Fibroblast of peridontal ligament (primary cell): ENCODE measurements at regions not wholly inside any gene's neighbourhood (a gene's known extent, or its start where the extent isn't known, plus 50 kb on each side); places are given as distances from the start of the nearest gene placed in this dataset.

Experiments
- DNase-seq: peaks from one replicate; pipeline ENCODE4 v3.0.0-alpha.2; 2010; ENCODE audit errors: extremely low read depth

GRCh38 chr11:127506126-127506525, 505.6 kb upstream of the KIRREL3 start:
- DNase-seq = no peak

- DNase-seq = no peak
Observed at GRCh38 chr11:127496165-127496564, 495.6 kb upstream of the KIRREL3 start.

DNA sequence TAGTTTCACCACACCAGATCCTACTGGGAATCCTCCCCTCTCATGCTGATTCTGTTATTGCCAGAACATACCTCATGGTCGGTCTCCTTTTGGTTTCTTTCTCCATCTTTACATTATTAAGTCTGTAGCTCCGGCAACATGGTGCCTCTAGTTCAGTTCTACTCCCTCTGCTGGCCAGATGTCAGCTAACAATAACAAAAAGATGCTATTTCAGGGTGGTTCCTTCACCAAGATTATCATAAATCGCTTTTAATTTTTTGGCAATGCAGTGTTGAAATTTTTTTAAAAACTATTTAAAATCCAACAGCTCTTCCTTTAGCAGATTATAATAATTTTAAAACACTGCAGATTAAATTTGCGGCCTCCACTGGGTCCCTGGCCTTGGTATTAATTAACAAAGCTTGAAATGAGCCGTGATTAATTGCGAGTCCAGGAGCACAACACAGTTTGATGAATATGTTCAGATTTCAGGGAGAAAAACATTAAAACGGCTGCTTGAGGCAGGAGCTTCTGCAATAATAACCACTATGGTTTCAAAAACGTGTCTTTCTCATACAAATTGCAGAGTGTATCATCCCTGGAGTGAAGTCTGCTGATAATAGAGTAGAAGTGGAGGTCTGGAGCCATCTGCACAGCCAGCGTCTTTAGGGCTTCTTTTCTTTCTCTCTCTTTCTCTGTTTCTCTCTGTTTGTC, 492.9 kb upstream of the KIRREL3 start:
- DNase-seq = peak; percentile 3

DNA sequence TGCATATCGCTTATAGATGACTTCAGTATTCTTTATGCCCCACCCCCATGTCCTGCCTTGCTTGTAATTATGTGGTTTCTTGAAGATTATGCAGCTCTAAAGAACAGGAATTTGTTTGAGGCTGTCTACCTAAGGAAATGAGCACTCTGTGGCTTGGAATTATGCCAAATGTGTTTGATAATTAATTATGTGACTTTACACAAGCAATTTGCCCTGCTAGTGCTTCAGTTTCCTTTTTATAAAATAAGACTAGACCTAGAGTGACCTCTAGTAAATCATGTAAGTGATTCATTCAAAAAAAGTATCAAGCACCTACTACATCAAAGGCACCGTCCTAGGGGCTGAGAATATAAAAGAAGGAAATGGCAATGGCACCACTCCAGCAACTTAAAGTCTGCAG, 491.5 kb upstream of the KIRREL3 start:
- no peak for DNase-seq

GRCh38 chr11:127491589-127491988, 491.0 kb upstream of the KIRREL3 start:
- DNase-seq = no peak

- no peak for DNase-seq
Observed at GRCh38 chr11:127490896-127491295, 490.3 kb upstream of the KIRREL3 start.

DNA sequence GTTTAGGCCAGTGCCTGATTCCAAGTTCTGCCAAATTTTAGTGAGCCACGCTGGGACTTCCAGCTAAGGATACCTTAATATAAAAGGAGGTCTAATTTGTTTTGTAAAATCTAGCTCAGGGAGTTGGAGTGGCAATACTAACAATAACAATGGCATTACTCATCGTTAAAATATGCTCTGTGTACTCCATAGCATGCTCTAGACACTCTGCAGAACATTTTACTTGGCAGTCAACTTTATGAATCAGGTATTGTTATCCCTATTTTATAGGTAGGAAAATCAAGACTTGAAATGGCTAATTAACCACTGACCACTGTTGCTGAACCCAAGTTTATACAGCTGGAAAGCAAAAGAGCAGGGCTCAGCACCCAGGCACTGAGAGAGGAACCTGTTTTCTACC, 485.0 kb upstream of the KIRREL3 start:
- DNase-seq = no peak

GRCh38 chr11:127481391-127481790, 480.8 kb upstream of the KIRREL3 start:
- DNase-seq = no peak

DNA sequence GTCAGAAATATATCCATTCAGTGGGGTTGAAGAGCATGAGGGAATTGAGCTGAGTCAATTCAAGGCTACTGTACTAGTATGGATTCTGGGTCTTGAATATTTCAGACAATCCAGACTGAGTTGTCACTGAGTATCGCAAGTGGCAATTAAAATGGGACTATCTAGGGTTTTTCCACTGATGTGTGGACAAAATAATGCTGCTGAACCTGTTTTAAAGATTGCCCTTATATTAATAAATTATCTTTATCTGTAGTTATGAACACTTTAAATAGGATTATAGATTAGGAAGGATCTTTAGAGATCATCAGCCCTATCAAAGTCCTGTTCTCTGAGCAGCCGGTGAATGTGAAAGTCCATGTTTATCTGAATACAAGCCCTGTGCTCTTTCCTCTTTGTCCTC, 478.3 kb upstream of the KIRREL3 start:
- no peak for DNase-seq

DNA sequence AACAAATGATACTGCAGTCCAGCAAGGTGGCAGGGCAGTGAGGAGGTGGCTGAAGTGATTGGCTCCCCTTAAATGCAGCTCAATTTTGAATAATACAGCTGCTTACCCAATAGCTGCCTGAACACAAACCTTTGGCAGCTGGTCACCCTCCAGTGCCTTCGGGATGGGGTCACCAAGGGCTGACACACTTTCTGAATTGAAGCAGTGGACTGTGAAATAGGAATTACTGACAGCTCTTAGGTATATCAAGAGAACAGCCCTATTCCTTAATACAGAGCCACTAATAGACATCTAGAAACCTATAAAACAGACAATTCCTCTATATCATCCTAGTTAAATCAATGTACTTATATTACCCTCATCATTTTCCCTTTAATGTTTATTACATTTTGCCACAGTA, 474.2 kb upstream of the KIRREL3 start:
- no peak for DNase-seq

GRCh38 chr11:127472505-127472904, 471.9 kb upstream of the KIRREL3 start:
- DNase-seq = no peak

DNA sequence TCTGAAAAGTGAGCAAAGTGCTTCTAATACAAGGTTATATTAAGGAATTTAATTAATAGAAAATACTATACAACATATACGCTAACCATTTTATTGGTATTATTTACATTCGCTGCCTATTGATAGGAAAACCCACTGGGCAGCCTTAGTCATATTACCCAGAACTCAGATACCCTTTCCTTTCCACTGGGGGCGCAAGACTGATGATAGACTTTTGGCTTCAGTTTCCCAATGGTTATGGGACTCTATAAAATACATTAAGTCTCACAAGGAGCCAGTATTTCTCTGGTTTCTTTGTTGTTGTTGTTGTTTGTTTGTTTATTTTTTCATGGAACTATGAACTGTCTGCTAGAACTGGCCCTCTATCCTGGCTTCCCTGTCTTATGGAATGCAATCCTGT, 471.1 kb upstream of the KIRREL3 start:
- no peak for DNase-seq

DNA sequence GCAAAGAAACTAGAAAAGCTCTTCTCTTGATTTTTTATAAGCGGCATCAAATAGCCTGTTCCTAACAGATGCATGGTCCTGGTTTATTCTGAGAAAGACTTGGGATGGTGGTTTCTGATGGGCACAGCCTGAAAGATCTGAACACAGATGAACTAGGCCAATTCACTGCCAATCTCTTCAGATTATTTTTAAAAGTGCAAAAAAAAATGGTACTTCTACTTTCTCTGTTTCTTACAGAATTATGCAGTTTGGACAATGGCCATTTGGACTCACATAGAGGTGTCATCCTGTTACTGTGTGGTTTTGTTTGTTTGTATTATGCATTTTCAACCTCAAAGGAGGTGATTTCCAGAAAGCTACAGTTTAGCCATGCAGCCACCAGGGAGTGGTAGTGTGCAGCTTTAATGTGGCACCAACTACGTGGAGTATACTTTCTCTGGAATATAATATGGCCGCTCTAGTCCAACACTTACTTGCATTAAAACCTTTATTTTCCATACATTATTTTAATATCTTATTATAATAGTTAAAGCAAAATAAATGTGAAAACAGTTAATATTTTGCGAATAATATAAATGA, 469.8 kb upstream of the KIRREL3 start:
- no peak for DNase-seq

DNA sequence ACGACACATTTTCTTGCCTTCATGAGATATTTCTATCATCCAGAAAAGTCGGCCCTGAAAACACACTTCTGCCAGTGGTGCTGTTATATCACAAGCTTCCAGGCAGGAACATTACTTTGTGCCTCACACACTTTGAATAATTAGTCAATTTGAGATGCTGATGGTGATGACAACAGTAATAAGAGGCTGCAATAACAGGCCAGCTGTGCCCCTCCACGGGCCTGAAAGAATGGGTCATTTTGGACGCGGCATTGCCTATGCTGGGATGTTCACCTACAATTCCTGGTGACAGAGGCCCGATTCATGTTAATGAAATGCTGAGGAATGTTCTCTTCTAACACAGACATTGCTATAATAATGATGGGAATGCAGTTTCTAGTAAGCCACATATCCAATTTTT, 463.8 kb upstream of the KIRREL3 start:
- no peak for DNase-seq

- no peak for DNase-seq
Observed at GRCh38 chr11:127462065-127462344, 461.4 kb upstream of the KIRREL3 start.

DNA sequence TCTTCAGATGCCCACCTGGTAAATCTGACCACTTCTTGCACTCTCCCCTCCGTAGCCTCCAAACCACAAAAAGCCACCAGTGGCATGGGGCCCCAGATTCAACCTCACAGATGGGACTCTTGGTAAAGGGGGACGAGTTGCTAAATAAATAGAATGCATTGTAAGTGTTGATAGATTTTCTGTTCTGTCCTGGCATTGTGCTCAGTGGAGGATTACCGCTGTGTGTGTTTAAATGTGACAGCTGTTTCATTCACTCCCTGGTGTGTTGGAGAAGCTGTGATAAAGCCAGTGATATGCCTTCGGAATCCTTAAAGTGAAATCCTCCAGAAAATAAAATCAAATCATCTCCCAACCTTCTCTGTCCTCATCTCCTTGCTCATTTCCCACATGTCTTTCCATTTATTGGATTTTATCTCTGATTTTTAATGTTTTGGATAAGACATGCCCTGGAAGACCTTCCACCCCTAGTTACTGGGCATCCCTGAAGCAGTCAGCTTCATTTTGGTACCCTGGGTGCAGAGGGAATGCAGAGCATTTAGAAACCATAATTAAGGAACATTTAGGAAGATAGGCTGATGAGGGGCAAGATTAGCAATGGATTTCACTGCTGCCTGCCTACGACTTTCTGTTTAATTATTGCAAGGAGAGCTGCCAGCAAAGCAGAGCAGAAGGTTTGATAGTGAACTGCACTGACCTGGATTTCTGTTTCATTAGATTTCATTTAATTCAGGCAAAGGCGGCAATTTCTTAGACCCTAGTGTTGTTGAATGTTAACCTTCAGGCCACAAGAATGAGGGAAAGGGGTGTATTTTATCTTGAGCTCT, 460.9 kb upstream of the KIRREL3 start:
- no peak for DNase-seq

- DNase-seq = no peak
Observed at GRCh38 chr11:127458561-127458960, 458.0 kb upstream of the KIRREL3 start.

- no peak for DNase-seq
Observed at GRCh38 chr11:127454856-127455255, 454.3 kb upstream of the KIRREL3 start.

DNA sequence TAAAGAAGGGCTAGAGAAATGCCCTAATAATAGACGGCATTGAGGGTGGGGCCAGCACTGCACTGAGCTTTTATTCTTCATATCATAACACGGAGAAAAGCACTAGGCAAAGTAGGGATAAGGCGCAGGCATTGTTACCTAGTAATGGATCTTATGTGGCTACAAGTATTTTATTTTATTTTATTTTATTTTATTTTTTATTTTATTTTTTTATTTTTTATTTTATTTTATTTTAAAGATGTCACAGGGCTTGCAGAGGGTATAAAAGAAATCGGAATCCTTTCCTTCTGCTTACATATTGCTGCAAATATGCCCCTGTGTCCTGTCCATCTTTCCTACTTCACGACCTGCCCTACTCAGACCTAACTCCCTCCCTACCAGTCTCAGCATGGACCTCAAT, 452.0 kb upstream of the KIRREL3 start:
- no peak for DNase-seq

- no peak for DNase-seq
Observed at GRCh38 chr11:127451861-127452260, 451.3 kb upstream of the KIRREL3 start.

- DNase-seq = no peak
Observed at GRCh38 chr11:127448101-127448500, 447.5 kb upstream of the KIRREL3 start.

DNA sequence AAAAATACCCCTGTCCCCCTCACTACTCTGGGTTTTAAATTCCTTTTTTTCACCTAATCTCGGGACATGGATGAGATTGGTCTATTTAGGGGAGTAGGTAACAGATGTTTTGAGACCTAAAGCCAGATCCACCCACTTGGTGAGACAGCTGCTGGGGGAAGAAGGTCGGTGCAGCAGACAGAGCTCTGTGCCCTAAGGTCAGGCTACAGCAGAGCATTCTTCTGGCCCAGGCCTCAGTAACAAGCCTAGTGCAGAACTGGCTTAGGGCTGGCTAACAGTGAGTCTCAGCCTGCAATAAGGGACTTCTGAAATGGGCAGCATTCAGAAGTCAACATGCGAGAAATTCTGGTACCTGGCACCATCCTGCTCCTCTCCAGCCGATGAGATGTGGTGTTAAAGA, 444.9 kb upstream of the KIRREL3 start:
- DNase-seq = no peak

GRCh38 chr11:127443297-127443696, 442.7 kb upstream of the KIRREL3 start:
- DNase-seq = no peak
